Astrocyte (in vitro differentiated cells and primary cell): ENCODE measurements at regions not wholly inside any gene's neighbourhood (a gene's known extent, or its start where the extent isn't known, plus 50 kb on each side); places are given as distances from the start of the nearest gene placed in this dataset.

Experiments
- EZH2 ChIP-seq: IDR thresholded peaks from 2 replicates; pipeline ENCODE4 v1.6.1; 2012; ENCODE audit warnings: mild to moderate bottlenecking, low read length, inconsistent platforms; ENCODE audit not compliant: insufficient read depth
- TF ChIP-seq, protein P1 (sequence below): IDR thresholded peaks from 2 replicates; pipeline ENCODE4 v1.5.1; 2011; ENCODE audit warnings: low read depth, mild to moderate bottlenecking, inconsistent platforms, low read length, moderate library complexity; ENCODE audit not compliant: insufficient read depth

GRCh38 chr17:79364315-79365094, 246.3 kb downstream of the RBFOX3 start:
- TF ChIP-seq, protein P1, sequence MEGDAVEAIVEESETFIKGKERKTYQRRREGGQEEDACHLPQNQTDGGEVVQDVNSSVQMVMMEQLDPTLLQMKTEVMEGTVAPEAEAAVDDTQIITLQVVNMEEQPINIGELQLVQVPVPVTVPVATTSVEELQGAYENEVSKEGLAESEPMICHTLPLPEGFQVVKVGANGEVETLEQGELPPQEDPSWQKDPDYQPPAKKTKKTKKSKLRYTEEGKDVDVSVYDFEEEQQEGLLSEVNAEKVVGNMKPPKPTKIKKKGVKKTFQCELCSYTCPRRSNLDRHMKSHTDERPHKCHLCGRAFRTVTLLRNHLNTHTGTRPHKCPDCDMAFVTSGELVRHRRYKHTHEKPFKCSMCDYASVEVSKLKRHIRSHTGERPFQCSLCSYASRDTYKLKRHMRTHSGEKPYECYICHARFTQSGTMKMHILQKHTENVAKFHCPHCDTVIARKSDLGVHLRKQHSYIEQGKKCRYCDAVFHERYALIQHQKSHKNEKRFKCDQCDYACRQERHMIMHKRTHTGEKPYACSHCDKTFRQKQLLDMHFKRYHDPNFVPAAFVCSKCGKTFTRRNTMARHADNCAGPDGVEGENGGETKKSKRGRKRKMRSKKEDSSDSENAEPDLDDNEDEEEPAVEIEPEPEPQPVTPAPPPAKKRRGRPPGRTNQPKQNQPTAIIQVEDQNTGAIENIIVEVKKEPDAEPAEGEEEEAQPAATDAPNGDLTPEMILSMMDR, result no peak
- TF ChIP-seq EZH2, result no peak
